Common myeloid progenitor, CD34-positive (primary cell): ENCODE measurements at regions not wholly inside any gene's neighbourhood (a gene's known extent, or its start where the extent isn't known, plus 50 kb on each side); places are given as distances from the start of the nearest gene placed in this dataset.

Experiments
- CTCF ChIA-PET: fragments of 350-600 bp; sonication (Branson Sonifier 250); formaldehyde crosslinking; loops from one replicate; lab custom pipeline; 2021; ENCODE audit warnings: antibody characterized with exemption; lab: Charles Lee
- POLR2A ChIA-PET: fragments of 350-600 bp; sonication (Branson Sonifier 250); formaldehyde crosslinking; loops from one replicate; lab custom pipeline; 2021; ENCODE audit warnings: antibody characterized with exemption; lab: Charles Lee
- DNase-seq, 3 donors: peaks; one replicate each; pipeline versions ENCODE4 v3.0.0 to v3.0.0-alpha.2; 2013
- H3K27ac ChIP-seq, 2 experiments: 1 replicate in 1 of 2; 2 replicates in 1 of 2; pipeline ENCODE4 v1.7.0; 2013; ENCODE audit warnings: inconsistent platforms in 2 of 2, low read length in 2 of 2, mild to moderate bottlenecking in 2 of 2, low read depth in 1 of 2, moderate library complexity in 1 of 2; ENCODE audit not compliant: severe bottlenecking in 2 of 2, insufficient read depth in 1 of 2, poor library complexity in 1 of 2
- H3K27me3 ChIP-seq, 5 experiments: replicated peaks in 2 of 5; 1 replicate in 3 of 5; 2 replicates in 2 of 5; pipeline versions ENCODE4 v1.6.1 to v1.7.0; 2013; ENCODE audit warnings: low read length in 4 of 5, mild to moderate bottlenecking in 2 of 5, moderate library complexity in 2 of 5, inconsistent platforms in 1 of 5; ENCODE audit not compliant: insufficient read depth in 5 of 5, control insufficient read depth in 4 of 5
- H3K36me3 ChIP-seq, 4 experiments: 1 replicate in 2 of 4; 2 replicates in 2 of 4; pipeline versions ENCODE4 v1.6.1 to v1.7.0; 2013; ENCODE audit warnings: low read length in 3 of 4, control low read depth in 1 of 4, mild to moderate bottlenecking in 1 of 4; ENCODE audit not compliant: control insufficient read depth in 4 of 4, insufficient read depth in 4 of 4
- H3K4me1 ChIP-seq, 4 experiments: 1 replicate in 3 of 4; 2 replicates in 1 of 4; pipeline versions ENCODE4 v1.6.1 to v1.7.1; 2013; ENCODE audit warnings: low read length in 3 of 4, mild to moderate bottlenecking in 3 of 4, control low read depth in 1 of 4, inconsistent platforms in 1 of 4, moderate library complexity in 1 of 4; ENCODE audit not compliant: control insufficient read depth in 4 of 4, insufficient read depth in 4 of 4; ENCODE audit errors: control extremely low read depth in 1 of 4
- H3K4me3 ChIP-seq, 7 experiments: 1 replicate in 4 of 7; 2 replicates in 3 of 7; pipeline versions ENCODE4 v1.5.1 to v1.7.0; 2013; ENCODE audit warnings: mild to moderate bottlenecking in 7 of 7, low read length in 6 of 7, moderate library complexity in 6 of 7, inconsistent platforms in 2 of 7, low read depth in 2 of 7, control low read depth in 1 of 7; ENCODE audit not compliant: insufficient read depth in 4 of 7, control insufficient read depth in 1 of 7; ENCODE audit errors: extremely low read depth in 1 of 7
- H3K9me3 ChIP-seq, 5 experiments: 1 replicate in 4 of 5; 2 replicates in 1 of 5; pipeline versions ENCODE4 v1.6.1 to v1.7.1; 2013; ENCODE audit warnings: low read length in 4 of 5, mild to moderate bottlenecking in 2 of 5, inconsistent platforms in 1 of 5, low read depth in 1 of 5, moderate library complexity in 1 of 5; ENCODE audit not compliant: control insufficient read depth in 4 of 5, insufficient read depth in 2 of 5; ENCODE audit errors: control extremely low read depth in 1 of 5
- WGBS: methylation state at CpG from one replicate; pipeline ENCODE4 v1.1.5; 2013; ENCODE audit not compliant: insufficient coverage; 5-methylcytosine and 5-hydroxymethylcytosine counted together

GRCh38 chr6:126167726-126168125 lies 172.2 kb upstream of the CENPW start:
- WGBS, result no CpG with 5 or more reads among the region's 2 CpGs
- no peak for DNase-seq
- Histone ChIP-seq H3K4me3 (no peak overlapping the region), H3K27me3 (no peaks in the 10 kb centered on the region), H3K9me3 (no peaks in the 10 kb centered on the region), H3K4me1 (peaks cover 3 to 14% (median 13%) of the 10 kb centered on the region in 4 experiments), H3K36me3 (no peaks in the 10 kb centered on the region), H3K27ac (no peak overlapping the region)
- POLR2A ChIA-PET, result no interaction called here
- CTCF ChIA-PET, result no interaction called here

- DNase-seq, result no peak
- Histone ChIP-seq H3K27me3 (no peaks in the 10 kb centered on the region), H3K4me3 (peak overlapping the region in 2 of 7 experiments; percentile 46 to 67), H3K9me3 (no peaks in the 10 kb centered on the region), H3K27ac (no peak overlapping the region), H3K36me3 (no peaks in the 10 kb centered on the region), H3K4me1 (peaks cover 3 to 14% (median 13%) of the 10 kb centered on the region in 4 experiments)
- WGBS, result 62% methylated on average over 2 of the region's 5 CpGs
- ChIA-PET POLR2A (no interaction called here), CTCF (interaction anchor here (0.8 to 1.2 kb wide), 3 partner anchors 12 to 175 kb away, joined by 3 read pairs; no protein-coding TSS in a partner anchor)
These were observed 169.5 kb upstream of the CENPW start for GRCh38 chr6:126170433-126170832.

- H3K27ac ChIP-seq, result peak overlapping the region in 1 of 2 experiments; percentile 7
- peaks cover 3 to 14% (median 13%) of the 10 kb centered on the region in 4 experiments for H3K4me1 ChIP-seq
- H3K27me3 ChIP-seq, result no peaks in the 10 kb centered on the region
- H3K9me3 ChIP-seq, result no peaks in the 10 kb centered on the region
- DNase-seq, result peak; percentile 74 to 93 (median 91)
- H3K36me3 ChIP-seq, result no peaks in the 10 kb centered on the region
- H3K4me3 ChIP-seq, result peak overlapping the region in 6 of 7 experiments; percentile 4 to 67 (median 36)
- ChIA-PET CTCF (interaction anchor here (1.1 to 1.2 kb wide), 2 partner anchors 12 to 136 kb away, joined by 3 read pairs; no protein-coding TSS in a partner anchor), POLR2A (no interaction called here)
- WGBS, result 0% methylated on average over 3 of the region's 5 CpGs
These were observed 168.9 kb upstream of the CENPW start for GRCh38 chr6:126170978-126171382.

- CTCF ChIA-PET, result interaction anchor here (0.6 kb wide), 1 partner anchor 138 kb away, joined by 3 read pairs; no protein-coding TSS in a partner anchor
These were observed 167.8 kb upstream of the CENPW start for GRCh38 chr6:126172131-126172530.

GRCh38 chr6:126173265-126173664 lies 166.7 kb upstream of the CENPW start:
- Histone ChIP-seq H3K36me3 (no peaks in the 10 kb centered on the region), H3K27ac (no peak overlapping the region), H3K9me3 (no peaks in the 10 kb centered on the region), H3K27me3 (no peaks in the 10 kb centered on the region), H3K4me3 (no peak overlapping the region), H3K4me1 (peaks cover 3 to 14% (median 13%) of the 10 kb centered on the region in 4 experiments)
- no peak for DNase-seq
- 96% methylated on average over 3 of the region's 4 CpGs for WGBS
- CTCF ChIA-PET, result no interaction called here
- POLR2A ChIA-PET, result no interaction called here

More at GRCh38 chr6:126172131-126172530, 167.8 kb upstream of the CENPW start:
- whole genome bisulfite sequencing, result 100% methylated on average over 1 of the region's 2 CpGs
- POLR2A ChIA-PET, result no interaction called here
- H3K27ac ChIP-seq, result no peak overlapping the region
- no peaks in the 10 kb centered on the region for H3K9me3 ChIP-seq
- H3K36me3 ChIP-seq, result no peaks in the 10 kb centered on the region
- H3K27me3 ChIP-seq, result no peaks in the 10 kb centered on the region
- no peak overlapping the region for H3K4me3 ChIP-seq
- no peak for DNase-seq
- H3K4me1 ChIP-seq, result peaks cover 3 to 14% (median 13%) of the 10 kb centered on the region in 4 experiments

- Histone ChIP-seq H3K4me1 (peaks cover 3 to 13% (median 11%) of the 10 kb centered on the region in 4 experiments), H3K27ac (no peak overlapping the region), H3K27me3 (no peaks in the 10 kb centered on the region), H3K9me3 (no peaks in the 10 kb centered on the region), H3K4me3 (no peak overlapping the region), H3K36me3 (no peaks in the 10 kb centered on the region)
- CTCF ChIA-PET, result interaction anchor here (0.9 kb wide), 1 partner anchor 1014 kb away, joined by 3 read pairs; no protein-coding TSS in a partner anchor
- WGBS, result no CpG with 5 or more reads among the region's 1 CpG
- no peak for DNase-seq
- POLR2A ChIA-PET, result interaction anchor here (0.6 kb wide), 1 partner anchor 153 kb away, joined by 3 read pairs; no protein-coding TSS in a partner anchor
These were observed 165.2 kb upstream of the CENPW start for GRCh38 chr6:126174697-126175096.

- POLR2A ChIA-PET, result interaction anchor here (0.6 kb wide), 1 partner anchor 154 kb away, joined by 3 read pairs; no protein-coding TSS in a partner anchor
- CTCF ChIA-PET, result interaction anchor here (0.9 to 1.4 kb wide), 3 partner anchors 22 to 1013 kb away, joined by 3 read pairs; no protein-coding TSS in a partner anchor
- H3K9me3 ChIP-seq, result no peaks in the 10 kb centered on the region
These were observed 164.7 kb upstream of the CENPW start for GRCh38 chr6:126175251-126175650.

More at GRCh38 chr6:126175251-126175650, 164.7 kb upstream of the CENPW start:
- no peaks in the 10 kb centered on the region for H3K36me3 ChIP-seq
- no peaks in the 10 kb centered on the region for H3K27me3 ChIP-seq
- WGBS, result no CpG with 5 or more reads among the region's 1 CpG
- H3K4me1 ChIP-seq, result peaks cover 3 to 13% (median 11%) of the 10 kb centered on the region in 4 experiments
- H3K4me3 ChIP-seq, result no peak overlapping the region
- no peak for DNase-seq
- H3K27ac ChIP-seq, result no peak overlapping the region
